Vagina (tissue), 2 donors: ENCODE measurements at regions not wholly inside any gene's neighbourhood (a gene's known extent, or its start where the extent isn't known, plus 50 kb on each side); places are given as distances from the start of the nearest gene placed in this dataset.

Experiments used
- POLR2A ChIP-seq, 2 donors: fragments of 450-650 bp; IDR thresholded peaks; one replicate each; pipeline ENCODE4 v1.6.1; 2017; ENCODE audit warnings: antibody characterized with exemption in 2 of 2, mild to moderate bottlenecking in 2 of 2, moderate library complexity in 2 of 2
- POLR2AphosphoS5 ChIP-seq, 2 donors: sonication (generic); formaldehyde crosslinking; IDR thresholded peaks; one replicate each; pipeline ENCODE4 v1.9.0; 2017; ENCODE audit warnings: antibody characterized with exemption in 2 of 2, mild to moderate bottlenecking in 2 of 2, low read depth in 1 of 2; ENCODE audit not compliant: insufficient read depth in 1 of 2
- TF ChIP-seq, protein P1 (sequence below), 3 experiments: fragments of 450-650 bp in 2 of 3; fragments of 200-600 bp in 1 of 3; sonication (generic) in 1 of 3; IDR thresholded peaks; one replicate each; pipeline ENCODE4 v1.5.1; 2017 to 2019; ENCODE audit warnings: antibody characterized with exemption in 3 of 3, mild to moderate bottlenecking in 2 of 3, moderate library complexity in 2 of 3

- TF ChIP-seq, protein P1, sequence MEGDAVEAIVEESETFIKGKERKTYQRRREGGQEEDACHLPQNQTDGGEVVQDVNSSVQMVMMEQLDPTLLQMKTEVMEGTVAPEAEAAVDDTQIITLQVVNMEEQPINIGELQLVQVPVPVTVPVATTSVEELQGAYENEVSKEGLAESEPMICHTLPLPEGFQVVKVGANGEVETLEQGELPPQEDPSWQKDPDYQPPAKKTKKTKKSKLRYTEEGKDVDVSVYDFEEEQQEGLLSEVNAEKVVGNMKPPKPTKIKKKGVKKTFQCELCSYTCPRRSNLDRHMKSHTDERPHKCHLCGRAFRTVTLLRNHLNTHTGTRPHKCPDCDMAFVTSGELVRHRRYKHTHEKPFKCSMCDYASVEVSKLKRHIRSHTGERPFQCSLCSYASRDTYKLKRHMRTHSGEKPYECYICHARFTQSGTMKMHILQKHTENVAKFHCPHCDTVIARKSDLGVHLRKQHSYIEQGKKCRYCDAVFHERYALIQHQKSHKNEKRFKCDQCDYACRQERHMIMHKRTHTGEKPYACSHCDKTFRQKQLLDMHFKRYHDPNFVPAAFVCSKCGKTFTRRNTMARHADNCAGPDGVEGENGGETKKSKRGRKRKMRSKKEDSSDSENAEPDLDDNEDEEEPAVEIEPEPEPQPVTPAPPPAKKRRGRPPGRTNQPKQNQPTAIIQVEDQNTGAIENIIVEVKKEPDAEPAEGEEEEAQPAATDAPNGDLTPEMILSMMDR (IDR thresholded peaks at IDR 0.05): no peak
- TF ChIP-seq POLR2AphosphoS5 (IDR thresholded peaks at IDR 0.05; ENCODE audit: insufficient read depth in 1 of 2, low read depth in 1 of 2) (no peak), POLR2A (IDR thresholded peaks at IDR 0.05) (no peak)
These were observed 274.1 kb upstream of the ASIC2 start for GRCh38 chr17:33567223-33567622.
